LNCaP clone FGC (cell line): ENCODE measurements at regions not wholly inside any gene's neighbourhood (a gene's known extent, or its start where the extent isn't known, plus 50 kb on each side); places are given as distances from the start of the nearest gene placed in this dataset.

Experiments
- DNase-seq: peaks from one replicate; pipeline ENCODE4 v3.0.0-alpha.2; 2011; ENCODE audit warnings: low read depth
- H3K4me3 ChIP-seq: 2 replicates; pipeline ENCODE4 v1.5.1; 2011; ENCODE audit warnings: mild to moderate bottlenecking, low read depth, low read length, control low read depth
- CTCF ChIP-seq: IDR thresholded peaks from 2 replicates; pipeline ENCODE4 v1.5.1; 2012; ENCODE audit warnings: mild to moderate bottlenecking; ENCODE audit not compliant: control insufficient read depth, insufficient read depth; ENCODE audit errors: extremely low read depth

GRCh38 chr13:109351236-109351635 is 435.1 kb downstream of the IRS2 start:
- no peak overlapping the region for H3K4me3 ChIP-seq
- DNase-seq: no peak
- TF ChIP-seq CTCF: no peak

- no peak overlapping the region for H3K4me3 ChIP-seq
- TF ChIP-seq CTCF: no peak
- DNase-seq: no peak
Measured at GRCh38 chr13:109348519-109349258, 437.7 kb downstream of the IRS2 start.

GRCh38 chr13:109346060-109346459 is 440.3 kb downstream of the IRS2 start:
- no peak for DNase-seq
- H3K4me3 ChIP-seq: no peak overlapping the region
- no peak for TF ChIP-seq CTCF

GRCh38 chr13:109345433-109345941 is 440.9 kb downstream of the IRS2 start:
- TF ChIP-seq CTCF: no peak
- DNase-seq: no peak
- no peak overlapping the region for H3K4me3 ChIP-seq

- DNase-seq: no peak
- no peak overlapping the region for H3K4me3 ChIP-seq
- no peak for TF ChIP-seq CTCF
Measured at GRCh38 chr13:109344552-109345157, 441.7 kb downstream of the IRS2 start.

- H3K4me3 ChIP-seq: no peak overlapping the region
- no peak for TF ChIP-seq CTCF
- DNase-seq: no peak
Measured at GRCh38 chr13:109336730-109337129, 449.7 kb downstream of the IRS2 start.
